Duodenal mucosa (tissue), 2 donors: ENCODE measurements at regions not wholly inside any gene's neighbourhood (a gene's known extent, or its start where the extent isn't known, plus 50 kb on each side); places are given as distances from the start of the nearest gene placed in this dataset.

Source experiments
- H3K27ac ChIP-seq: one replicate; pipeline ENCODE4 v1.7.0; 2013; ENCODE audit warnings: low read depth, low read length
- H3K27me3 ChIP-seq, 2 donors: one replicate each; pipeline ENCODE4 v1.7.0; 2013; ENCODE audit warnings: low read length in 2 of 2, control low read depth in 1 of 2; ENCODE audit not compliant: insufficient read depth in 2 of 2, control insufficient read depth in 1 of 2
- H3K36me3 ChIP-seq, 2 donors: one replicate each; pipeline ENCODE4 v1.7.0; 2013; ENCODE audit warnings: low read length in 2 of 2, control low read depth in 1 of 2; ENCODE audit not compliant: insufficient read depth in 2 of 2, control insufficient read depth in 1 of 2
- H3K4me1 ChIP-seq, 2 donors: one replicate each; pipeline ENCODE4 v1.7.0; 2013; ENCODE audit warnings: low read length in 2 of 2, control low read depth in 1 of 2; ENCODE audit not compliant: insufficient read depth in 2 of 2, control insufficient read depth in 1 of 2
- H3K4me3 ChIP-seq, 2 donors: one replicate each; pipeline ENCODE4 v1.7.0; 2013; ENCODE audit warnings: low read length in 2 of 2, low read depth in 1 of 2
- H3K9ac ChIP-seq, 2 donors: one replicate each; pipeline ENCODE4 v1.7.0; 2013; ENCODE audit warnings: low read length in 2 of 2, low read depth in 1 of 2
- H3K9me3 ChIP-seq, 2 donors: one replicate each; pipeline ENCODE4 v1.7.0; 2013; ENCODE audit warnings: low read length in 2 of 2, control low read depth in 1 of 2; ENCODE audit not compliant: control insufficient read depth in 1 of 2

DNA sequence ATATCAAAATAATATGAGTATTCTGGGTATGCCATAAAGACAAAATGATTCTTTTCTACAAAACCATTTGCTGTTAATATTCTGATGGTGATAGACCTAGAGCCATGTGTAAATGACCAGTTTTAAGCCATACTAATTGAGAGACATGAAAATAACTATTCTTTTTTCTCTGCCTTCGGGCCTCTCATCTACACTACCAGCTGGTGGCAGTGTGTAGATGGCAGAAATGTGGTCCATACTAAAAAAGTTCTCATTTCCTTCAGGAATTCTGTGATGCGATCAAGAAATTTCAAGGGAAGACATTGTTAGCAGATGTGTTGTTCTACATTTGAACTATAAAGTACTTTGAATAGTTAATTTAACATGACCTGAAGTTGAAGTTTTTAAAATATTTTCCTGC is 485.2 kb downstream of the TRIB2 start:
- no peak overlapping the region for H3K4me3 ChIP-seq
- no peak overlapping the region for H3K9ac ChIP-seq
- no peaks in the 10 kb centered on the region for H3K4me1 ChIP-seq
- H3K27me3 ChIP-seq, result no peaks in the 10 kb centered on the region
- H3K9me3 ChIP-seq, result no peaks in the 10 kb centered on the region
- no peaks in the 10 kb centered on the region for H3K36me3 ChIP-seq
- H3K27ac ChIP-seq, result no peak overlapping the region

DNA sequence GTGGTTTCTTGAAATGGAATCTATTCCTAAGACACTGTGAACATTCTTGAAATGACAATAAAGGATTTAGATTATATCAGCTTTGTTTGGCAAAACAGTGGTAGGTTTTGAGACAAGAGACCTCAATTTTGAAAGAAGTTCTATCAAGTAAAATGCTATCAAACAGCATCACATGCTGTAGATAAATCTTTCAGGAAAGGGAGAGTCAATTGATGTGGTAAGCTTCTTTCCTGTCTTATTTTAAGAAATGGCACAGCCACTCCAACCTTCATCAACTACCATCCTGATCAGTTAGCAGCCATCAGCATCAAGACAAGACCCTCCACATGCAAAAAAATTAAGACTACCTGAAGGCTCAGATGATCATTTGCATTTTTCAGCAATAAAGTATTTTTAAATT is 495.4 kb downstream of the TRIB2 start:
- Histone ChIP-seq H3K36me3 (no peaks in the 10 kb centered on the region), H3K4me3 (no peak overlapping the region), H3K27me3 (no peaks in the 10 kb centered on the region), H3K9ac (no peak overlapping the region), H3K4me1 (no peaks in the 10 kb centered on the region), H3K27ac (no peak overlapping the region), H3K9me3 (peaks cover 0 to 3% of the 10 kb centered on the region in 2 donors)

DNA sequence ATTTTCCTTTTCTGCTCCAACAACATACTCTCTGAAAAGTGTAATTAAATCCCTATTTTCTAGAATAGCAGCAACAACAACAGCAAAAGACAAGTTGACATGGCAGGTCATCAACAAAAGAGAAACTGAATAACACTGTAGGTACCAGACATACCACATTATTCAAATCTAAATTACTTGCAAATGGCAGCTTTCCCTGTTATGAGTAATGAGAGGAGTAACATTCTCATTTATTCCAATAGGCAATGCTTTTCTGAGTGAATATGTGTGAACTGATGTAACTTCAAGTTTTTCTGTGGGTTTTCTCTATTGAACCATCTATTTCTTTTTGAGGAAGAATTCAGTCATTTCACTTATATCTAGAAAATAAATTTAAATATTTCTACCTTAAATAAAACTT is 501.5 kb downstream of the TRIB2 start:
- Histone ChIP-seq H3K27me3 (no peaks in the 10 kb centered on the region), H3K36me3 (no peaks in the 10 kb centered on the region), H3K27ac (no peak overlapping the region), H3K9me3 (peaks cover 0 to 3% of the 10 kb centered on the region in 2 donors), H3K4me3 (no peak overlapping the region), H3K4me1 (no peaks in the 10 kb centered on the region), H3K9ac (no peak overlapping the region)

DNA sequence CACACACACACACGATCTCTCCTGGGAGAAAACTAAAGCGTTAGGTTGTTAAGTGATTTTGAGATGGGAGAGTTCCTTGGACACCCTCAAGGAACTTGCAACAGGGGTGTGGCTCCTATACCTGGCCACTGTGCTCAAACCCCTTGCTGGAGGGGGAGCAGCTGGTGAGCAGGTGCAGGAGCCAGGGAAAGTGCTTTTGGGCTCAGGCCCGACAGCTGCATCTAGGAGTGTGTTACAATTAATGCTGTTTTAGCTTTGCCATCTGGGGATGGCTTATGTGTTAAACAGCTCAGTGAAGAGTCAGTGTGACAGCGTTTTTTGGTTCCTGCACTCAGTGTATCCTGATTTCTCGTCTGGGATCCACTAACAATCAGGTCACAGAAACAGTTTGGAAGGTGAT is 510.8 kb downstream of the TRIB2 start:
- H3K4me3 ChIP-seq, result no peak overlapping the region
- H3K4me1 ChIP-seq, result no peaks in the 10 kb centered on the region
- H3K9me3 ChIP-seq, result no peaks in the 10 kb centered on the region
- H3K9ac ChIP-seq, result no peak overlapping the region
- H3K27ac ChIP-seq, result no peak overlapping the region
- no peaks in the 10 kb centered on the region for H3K36me3 ChIP-seq
- H3K27me3 ChIP-seq, result no peaks in the 10 kb centered on the region

DNA sequence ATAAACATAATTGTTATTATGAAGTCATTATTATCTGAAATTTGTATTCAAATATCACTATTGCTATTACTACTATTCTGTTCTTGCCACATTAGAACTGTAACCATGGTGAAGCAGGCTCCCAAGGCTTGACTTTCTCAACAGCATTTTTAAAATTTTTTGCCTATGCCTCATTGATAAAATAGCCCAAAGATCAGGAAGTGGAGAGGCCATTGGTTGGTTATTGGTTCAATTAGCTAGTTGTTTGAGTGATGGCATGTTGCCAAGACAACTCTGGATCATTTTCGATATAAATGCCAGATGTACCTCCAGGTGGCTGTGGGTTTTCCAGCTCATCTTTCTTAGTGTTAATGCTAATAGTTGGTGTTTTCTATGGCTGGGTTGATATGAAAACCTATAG is 513.5 kb downstream of the TRIB2 start:
- Histone ChIP-seq H3K9me3 (no peaks in the 10 kb centered on the region), H3K27me3 (no peaks in the 10 kb centered on the region), H3K27ac (no peak overlapping the region), H3K4me1 (no peaks in the 10 kb centered on the region), H3K9ac (no peak overlapping the region), H3K36me3 (no peaks in the 10 kb centered on the region), H3K4me3 (no peak overlapping the region)

DNA sequence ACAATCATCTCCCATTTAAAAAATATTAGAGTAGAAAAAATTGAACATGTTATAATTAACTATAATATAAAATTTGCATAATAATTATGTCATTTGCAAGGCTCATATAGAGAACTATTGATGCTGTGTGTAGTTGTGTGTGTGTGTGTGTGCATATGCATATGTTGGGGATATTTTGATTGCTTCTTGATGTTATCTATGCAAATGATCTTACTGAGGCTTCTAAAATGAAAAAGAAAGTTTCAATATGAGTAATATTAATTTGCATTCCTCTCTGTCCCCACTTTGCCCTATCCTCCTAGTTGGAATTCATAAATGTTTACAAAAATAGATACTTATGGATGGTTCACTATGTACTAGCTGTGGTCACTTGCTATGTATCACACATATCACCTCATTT is 523.3 kb downstream of the TRIB2 start:
- H3K9me3 ChIP-seq, result no peaks in the 10 kb centered on the region
- no peak overlapping the region for H3K4me3 ChIP-seq
- H3K9ac ChIP-seq, result no peak overlapping the region
- no peaks in the 10 kb centered on the region for H3K36me3 ChIP-seq
- no peak overlapping the region for H3K27ac ChIP-seq
- no peaks in the 10 kb centered on the region for H3K4me1 ChIP-seq
- H3K27me3 ChIP-seq, result no peaks in the 10 kb centered on the region

DNA sequence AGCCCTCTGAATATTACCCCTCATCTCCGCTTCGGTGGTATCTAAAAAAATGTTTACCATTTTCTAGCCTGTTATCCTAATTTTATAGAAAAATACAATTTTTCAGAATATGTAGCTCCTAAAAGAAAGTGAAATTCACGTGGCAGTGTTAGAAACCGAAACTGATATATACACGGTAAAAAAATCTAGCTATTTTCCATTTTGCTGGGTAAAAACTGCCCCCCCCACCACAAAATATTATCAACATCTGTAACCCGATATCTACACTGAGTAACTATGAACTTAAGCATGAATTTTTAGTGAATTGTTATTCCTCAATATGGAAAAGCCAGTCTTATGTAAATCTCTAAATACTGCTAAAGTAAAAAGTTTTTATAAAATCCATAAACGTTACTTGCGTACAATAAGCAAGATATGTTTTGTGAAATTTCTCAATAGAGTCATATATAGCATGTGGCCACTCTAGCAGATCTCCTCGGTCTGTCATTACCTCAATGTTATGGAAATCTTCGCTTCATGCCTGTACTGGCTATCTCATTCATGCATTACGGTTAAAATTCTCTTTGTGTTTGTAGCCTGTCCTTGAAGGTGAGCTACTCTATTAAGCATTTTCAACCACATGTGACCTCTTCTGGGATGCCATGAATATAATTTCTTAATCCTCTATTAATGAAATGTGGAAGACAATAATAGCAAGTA is 524.2 kb downstream of the TRIB2 start:
- Histone ChIP-seq H3K9ac (no peak overlapping the region), H3K9me3 (no peaks in the 10 kb centered on the region), H3K4me1 (no peaks in the 10 kb centered on the region), H3K27ac (no peak overlapping the region), H3K36me3 (no peaks in the 10 kb centered on the region), H3K27me3 (no peaks in the 10 kb centered on the region), H3K4me3 (no peak overlapping the region)

DNA sequence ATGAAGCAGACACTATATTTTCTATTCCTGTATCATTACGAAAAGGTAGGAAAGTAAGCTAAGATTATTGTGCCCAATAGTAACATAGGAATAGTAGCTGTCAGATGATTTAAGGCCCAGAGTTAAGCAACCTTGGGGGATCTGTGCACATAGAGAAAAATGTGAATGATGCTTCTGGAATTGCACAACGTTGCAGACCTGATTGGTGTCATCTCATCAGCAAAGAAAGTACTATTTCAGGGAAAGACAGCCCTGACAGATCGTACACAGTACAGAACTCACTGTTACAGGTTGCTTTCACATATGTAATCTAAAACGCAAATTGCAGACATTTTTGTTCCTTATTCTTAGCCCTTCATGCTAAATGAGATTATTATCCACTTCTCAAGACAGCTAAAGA is 535.9 kb downstream of the TRIB2 start:
- H3K4me1 ChIP-seq, result no peaks in the 10 kb centered on the region
- no peak overlapping the region for H3K9ac ChIP-seq
- H3K27ac ChIP-seq, result no peak overlapping the region
- H3K4me3 ChIP-seq, result no peak overlapping the region
- H3K36me3 ChIP-seq, result no peaks in the 10 kb centered on the region
- no peaks in the 10 kb centered on the region for H3K27me3 ChIP-seq
- no peaks in the 10 kb centered on the region for H3K9me3 ChIP-seq

DNA sequence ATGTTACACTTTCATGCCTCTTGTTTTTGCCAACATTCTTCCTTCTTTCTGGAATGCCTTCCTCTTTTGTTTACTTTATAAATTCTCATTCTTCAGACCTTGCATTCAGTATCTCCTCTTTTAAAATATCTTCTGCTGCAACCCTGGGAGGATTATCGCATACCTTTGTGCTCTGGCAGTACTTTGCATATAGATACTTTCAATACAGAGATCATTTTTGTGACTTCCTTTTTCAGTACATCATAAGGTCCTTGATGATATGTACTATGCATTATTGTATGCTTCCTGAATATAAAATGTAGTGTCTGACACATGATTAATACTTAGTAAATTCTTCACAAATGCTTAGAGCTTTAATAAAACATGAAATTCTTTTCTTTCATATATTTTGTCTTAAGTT is 538.7 kb downstream of the TRIB2 start:
- Histone ChIP-seq H3K4me3 (no peak overlapping the region), H3K36me3 (no peaks in the 10 kb centered on the region), H3K27ac (no peak overlapping the region), H3K4me1 (no peaks in the 10 kb centered on the region), H3K9ac (no peak overlapping the region), H3K27me3 (no peaks in the 10 kb centered on the region), H3K9me3 (no peaks in the 10 kb centered on the region)

DNA sequence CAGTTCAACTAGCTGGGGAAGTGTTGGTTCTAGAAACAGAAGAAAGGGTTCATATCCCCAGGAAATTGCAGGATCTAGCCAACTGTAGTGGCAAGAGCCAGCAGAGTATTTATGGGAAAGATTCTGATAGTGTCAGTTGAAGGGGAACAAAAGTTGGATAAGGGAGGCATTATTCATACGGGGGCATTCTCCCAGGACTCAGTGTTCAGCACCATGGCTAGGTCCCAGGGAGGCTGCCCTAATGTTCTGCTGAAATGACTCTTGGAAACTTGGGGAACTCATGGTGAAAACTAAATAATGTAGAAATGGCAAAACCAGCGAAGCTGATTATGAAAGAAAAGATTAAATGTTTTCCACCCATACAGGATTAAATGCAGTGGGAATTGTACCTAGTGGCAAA is 543.7 kb downstream of the TRIB2 start:
- H3K27me3 ChIP-seq, result no peaks in the 10 kb centered on the region
- H3K4me1 ChIP-seq, result no peaks in the 10 kb centered on the region
- H3K36me3 ChIP-seq, result no peaks in the 10 kb centered on the region
- H3K4me3 ChIP-seq, result no peak overlapping the region
- no peak overlapping the region for H3K27ac ChIP-seq
- no peak overlapping the region for H3K9ac ChIP-seq
- no peaks in the 10 kb centered on the region for H3K9me3 ChIP-seq

DNA sequence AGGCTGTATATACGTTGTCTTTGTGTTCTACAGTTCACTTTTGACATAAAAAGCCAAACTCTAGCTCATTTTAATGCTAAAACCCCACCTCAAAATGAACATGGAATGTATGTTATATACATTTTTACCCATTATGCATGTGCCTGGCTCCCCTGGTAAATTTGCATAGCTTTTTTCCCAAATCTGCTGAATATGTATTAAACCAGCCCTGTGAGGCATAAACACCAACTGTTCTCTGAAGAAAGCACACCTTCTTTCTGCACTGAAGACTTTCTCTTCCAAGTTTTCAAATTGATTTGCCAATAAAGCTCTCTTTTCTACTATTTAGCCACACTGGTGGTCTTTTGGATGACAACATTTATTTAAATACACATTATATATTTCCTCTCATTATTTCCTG is 549.4 kb downstream of the TRIB2 start:
- Histone ChIP-seq H3K4me3 (no peak overlapping the region), H3K36me3 (no peaks in the 10 kb centered on the region), H3K27ac (no peak overlapping the region), H3K9ac (no peak overlapping the region), H3K4me1 (no peaks in the 10 kb centered on the region), H3K9me3 (no peaks in the 10 kb centered on the region), H3K27me3 (no peaks in the 10 kb centered on the region)
